NB4 (cell line): ENCODE measurements at regions not wholly inside any gene's neighbourhood (a gene's known extent, or its start where the extent isn't known, plus 50 kb on each side); places are given as distances from the start of the nearest gene placed in this dataset.

Experiments
- MAX ChIP-seq: IDR thresholded peaks from 2 replicates; pipeline ENCODE4 v1.6.1; 2011; ENCODE audit warnings: low read depth, low read length
- TF ChIP-seq, protein P1 (sequence below): IDR thresholded peaks from one replicate; pipeline ENCODE4 v1.5.1; 2012; ENCODE audit warnings: low read depth, low read length

- TF ChIP-seq, protein P1, sequence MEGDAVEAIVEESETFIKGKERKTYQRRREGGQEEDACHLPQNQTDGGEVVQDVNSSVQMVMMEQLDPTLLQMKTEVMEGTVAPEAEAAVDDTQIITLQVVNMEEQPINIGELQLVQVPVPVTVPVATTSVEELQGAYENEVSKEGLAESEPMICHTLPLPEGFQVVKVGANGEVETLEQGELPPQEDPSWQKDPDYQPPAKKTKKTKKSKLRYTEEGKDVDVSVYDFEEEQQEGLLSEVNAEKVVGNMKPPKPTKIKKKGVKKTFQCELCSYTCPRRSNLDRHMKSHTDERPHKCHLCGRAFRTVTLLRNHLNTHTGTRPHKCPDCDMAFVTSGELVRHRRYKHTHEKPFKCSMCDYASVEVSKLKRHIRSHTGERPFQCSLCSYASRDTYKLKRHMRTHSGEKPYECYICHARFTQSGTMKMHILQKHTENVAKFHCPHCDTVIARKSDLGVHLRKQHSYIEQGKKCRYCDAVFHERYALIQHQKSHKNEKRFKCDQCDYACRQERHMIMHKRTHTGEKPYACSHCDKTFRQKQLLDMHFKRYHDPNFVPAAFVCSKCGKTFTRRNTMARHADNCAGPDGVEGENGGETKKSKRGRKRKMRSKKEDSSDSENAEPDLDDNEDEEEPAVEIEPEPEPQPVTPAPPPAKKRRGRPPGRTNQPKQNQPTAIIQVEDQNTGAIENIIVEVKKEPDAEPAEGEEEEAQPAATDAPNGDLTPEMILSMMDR: no peak
- no peak for TF ChIP-seq MAX
These were observed 581.1 kb upstream of the PLXNA2 start for GRCh38 chr1:208825300-208825699.
